Medulla oblongata (tissue), 1 donor: ENCODE measurements at regions not wholly inside any gene's neighbourhood (a gene's known extent, or its start where the extent isn't known, plus 50 kb on each side); places are given as distances from the start of the nearest gene placed in this dataset.

Experiments used
- DNase-seq: peaks from one replicate; pipeline ENCODE4 v3.0.0-alpha.2; 2015; ENCODE audit errors: extremely low spot score

DNA sequence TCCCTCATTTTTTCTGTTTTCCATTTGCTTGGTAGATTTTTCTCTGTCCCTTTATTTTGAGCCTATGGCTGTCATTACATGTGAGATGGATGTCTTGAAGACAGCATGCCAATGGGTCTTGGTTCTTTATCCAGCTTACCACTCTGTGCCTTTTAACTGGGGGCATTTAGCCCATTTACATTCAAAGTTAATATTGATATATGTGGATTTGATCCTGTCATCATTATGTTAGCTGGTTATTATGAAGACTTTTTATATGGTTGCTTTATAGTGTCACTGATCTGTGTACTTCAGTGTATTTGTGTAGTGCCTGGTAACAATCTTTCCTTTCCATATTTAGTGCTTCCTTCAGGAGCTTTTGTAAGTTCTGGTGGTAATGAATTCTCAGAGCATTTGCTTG is 89.3 kb upstream of the UNC5B start:
- no peak for DNase-seq

GRCh38 chr10:71124921-71125748 is 87.2 kb upstream of the UNC5B start:
- DNase-seq, result no peak

- no peak for DNase-seq
Observed at GRCh38 chr10:71125749-71126107, 86.6 kb upstream of the UNC5B start.

DNA sequence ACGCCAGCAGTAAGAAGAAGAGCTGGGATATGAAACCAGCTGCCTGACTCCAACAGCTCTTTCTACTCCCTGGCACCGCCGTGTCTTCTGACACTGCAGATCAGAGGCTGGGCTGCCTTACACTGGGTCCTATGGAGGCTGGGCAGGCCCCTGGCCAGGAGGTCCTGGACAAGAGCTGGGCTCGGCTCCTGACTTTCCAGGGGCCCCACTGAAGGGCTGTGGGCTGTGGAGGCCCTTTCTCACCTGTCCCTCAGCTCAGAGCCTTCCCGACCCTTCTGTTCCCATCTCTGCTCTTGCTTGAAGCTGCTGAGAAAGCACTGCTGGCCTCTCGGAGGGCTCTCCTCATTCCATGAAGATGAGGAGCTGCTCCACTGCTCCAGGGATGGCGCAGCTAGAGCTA is 85.9 kb upstream of the UNC5B start:
- no peak for DNase-seq

- no peak for DNase-seq
Observed at GRCh38 chr10:71127104-71127503, 85.3 kb upstream of the UNC5B start.

DNA sequence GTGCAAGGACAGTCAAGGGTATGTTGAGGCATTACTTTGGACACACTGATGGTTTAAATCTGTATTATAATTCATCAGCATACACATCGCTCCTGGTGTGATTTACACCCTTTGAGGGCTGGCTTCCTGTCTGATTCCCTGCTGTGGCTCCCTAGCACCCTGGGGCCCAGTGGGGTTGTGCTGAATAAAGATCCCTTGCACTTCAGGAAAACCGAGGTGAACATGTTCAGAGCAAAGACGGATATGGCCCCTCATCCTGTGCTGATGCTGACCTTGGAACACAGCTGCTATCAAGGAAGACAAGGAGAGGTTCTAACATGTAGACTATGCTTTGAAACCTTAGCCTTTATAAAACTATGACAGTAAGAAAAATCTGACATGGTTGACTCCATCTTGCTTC is 84.6 kb upstream of the UNC5B start:
- no peak for DNase-seq

- no peak for DNase-seq
Observed at GRCh38 chr10:71128311-71128980, 83.9 kb upstream of the UNC5B start.

- no peak for DNase-seq
Observed at GRCh38 chr10:71131096-71131495, 81.3 kb upstream of the UNC5B start.

- DNase-seq, result no peak
Observed at GRCh38 chr10:71131508-71132088, 80.8 kb upstream of the UNC5B start.

DNA sequence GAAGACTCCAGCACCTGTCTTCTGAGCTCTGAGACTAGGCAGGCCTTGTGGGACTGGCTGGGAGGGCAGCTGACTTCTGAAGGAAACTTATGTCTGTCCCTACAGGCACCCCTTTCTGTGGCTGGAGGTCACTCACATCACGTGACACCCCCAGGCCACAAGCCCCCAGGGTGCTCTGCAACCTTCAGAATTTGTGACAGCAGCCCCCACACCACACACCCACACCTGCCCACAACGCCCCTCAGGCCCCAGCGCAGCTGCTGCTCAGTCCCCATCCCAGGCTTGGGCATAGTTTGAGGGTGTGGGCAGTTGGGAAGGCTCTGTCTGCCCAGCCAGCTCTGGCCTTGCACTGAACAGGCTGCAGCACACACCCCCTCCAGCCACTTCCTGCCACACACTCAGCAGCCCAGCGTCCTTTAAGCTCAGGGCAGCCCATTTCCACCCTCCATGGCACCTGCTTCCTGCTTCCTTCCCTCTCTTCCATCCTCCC is 80.0 kb upstream of the UNC5B start:
- DNase-seq, result no peak

DNA sequence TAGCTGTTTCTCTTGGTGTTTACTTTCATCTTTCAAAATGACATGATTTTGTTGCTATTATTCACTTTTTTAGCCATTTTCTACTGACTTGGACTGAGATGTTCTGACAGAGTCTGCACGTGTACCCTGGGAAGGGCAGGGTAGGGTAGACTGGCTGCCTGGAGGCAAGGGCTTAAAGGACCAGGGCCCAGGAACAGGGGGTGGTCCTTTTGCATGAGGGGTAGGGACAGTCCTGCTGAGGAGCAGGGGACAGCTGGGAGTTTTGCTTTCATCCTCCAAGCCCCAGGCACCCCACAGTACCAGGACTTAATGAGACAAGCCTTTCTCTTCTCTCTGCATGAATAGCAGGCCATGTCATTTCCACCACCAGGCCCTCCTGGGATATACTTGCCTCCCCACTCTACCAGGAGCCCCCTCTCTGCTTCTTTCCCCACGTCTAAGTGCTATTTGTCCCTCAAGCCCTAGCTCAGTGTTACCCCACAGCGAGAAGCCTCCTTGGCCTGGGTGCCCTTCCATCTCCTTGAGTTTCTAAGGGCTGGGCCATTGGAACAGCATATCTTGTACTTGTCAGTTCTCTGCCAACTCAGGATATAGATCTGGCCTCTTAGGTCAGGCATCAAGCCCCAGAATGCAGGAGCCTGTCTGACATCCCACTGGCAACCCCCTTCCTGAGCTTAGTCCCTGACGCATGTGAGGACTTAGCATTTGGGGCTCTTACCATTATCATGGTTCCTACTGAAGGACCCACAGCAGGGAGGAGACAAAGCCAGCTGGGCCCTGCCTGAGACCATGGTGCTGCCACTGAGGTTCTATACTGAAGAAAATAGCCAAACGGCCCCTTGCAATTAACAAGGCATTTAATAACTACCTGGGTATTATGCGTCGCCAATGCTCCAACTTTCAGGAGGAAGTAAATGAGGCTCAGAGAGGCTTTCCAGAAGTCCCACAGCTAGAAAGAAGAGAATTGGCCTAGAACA is 78.4 kb upstream of the UNC5B start:
- DNase-seq, result no peak

DNA sequence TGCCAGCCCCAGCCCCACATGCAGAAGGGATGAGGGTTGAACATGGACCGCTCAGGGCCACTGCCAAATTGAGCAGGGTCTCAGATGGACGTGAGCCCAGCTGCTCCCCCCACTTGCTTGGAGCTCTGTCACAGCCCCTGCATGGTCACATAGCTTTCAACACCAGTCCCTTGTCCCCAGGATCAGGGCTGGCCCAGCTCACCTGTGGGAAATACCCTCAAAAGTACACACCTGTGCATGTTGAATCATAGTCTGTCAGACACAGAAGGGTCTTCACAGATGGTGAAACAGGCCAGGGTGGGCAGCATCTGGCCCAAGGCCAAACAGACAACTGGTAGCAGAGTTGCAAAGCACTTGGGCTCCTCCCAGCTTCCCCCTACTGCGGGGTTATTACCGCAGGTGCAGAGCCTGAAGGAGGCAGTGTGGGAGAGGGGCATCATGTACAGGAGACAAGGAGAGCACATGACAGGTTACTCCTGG is 77.6 kb upstream of the UNC5B start:
- no peak for DNase-seq

DNA sequence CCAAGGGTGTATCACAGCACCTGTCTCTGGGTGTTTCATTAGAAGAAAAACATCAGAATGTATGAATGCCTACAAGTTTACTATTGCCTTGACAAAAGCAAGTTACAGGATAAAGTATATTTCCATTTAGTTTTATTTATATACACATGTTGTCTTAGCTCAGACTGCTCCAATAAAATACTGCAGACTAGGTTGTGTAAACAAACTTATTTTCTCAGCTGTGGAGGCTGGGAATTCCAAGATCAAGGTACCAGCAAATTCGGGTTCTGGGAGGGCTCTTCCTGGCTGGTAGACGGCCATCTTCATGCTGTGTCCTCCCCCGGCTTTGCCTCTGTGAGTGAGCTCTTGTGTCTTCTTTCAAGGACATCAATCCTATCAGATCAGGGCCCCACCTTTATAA is 77.1 kb upstream of the UNC5B start:
- DNase-seq, result no peak

DNA sequence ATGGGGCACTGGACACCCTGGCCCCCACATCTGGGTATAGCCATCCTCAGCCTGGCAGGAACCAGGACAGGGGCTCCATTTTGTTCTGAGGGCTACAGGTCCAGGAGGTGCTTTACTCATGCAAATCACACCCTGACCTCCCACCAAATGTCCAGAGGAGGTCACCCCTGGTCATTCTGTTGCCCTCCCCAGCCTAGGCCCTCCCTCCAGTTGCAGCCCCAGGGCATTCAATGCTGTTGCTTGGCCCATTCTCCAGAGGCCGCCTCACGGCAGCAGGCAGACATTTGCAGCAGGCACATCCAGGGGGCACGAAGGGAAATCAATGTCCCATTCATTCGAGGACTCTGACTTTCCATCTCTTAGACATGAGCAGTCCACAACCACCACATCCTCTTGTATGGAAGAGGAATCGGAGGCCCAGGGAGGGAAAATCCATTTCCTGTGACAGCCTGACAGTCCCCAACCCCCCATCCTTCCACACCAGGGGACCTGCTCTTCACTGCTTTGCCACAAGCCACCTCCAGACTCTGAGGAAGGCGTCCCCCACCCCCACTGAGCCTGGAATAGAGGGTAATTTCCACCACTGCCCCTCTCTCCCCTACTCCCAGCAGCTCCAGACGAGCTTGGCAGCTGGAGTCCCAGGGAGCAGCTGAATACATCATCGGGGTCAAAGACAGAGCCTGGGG is 76.2 kb upstream of the UNC5B start:
- DNase-seq, result no peak

- DNase-seq, result no peak
Observed at GRCh38 chr10:71137701-71138100, 74.7 kb upstream of the UNC5B start.

- no peak for DNase-seq
Observed at GRCh38 chr10:71138166-71138830, 74.1 kb upstream of the UNC5B start.

DNA sequence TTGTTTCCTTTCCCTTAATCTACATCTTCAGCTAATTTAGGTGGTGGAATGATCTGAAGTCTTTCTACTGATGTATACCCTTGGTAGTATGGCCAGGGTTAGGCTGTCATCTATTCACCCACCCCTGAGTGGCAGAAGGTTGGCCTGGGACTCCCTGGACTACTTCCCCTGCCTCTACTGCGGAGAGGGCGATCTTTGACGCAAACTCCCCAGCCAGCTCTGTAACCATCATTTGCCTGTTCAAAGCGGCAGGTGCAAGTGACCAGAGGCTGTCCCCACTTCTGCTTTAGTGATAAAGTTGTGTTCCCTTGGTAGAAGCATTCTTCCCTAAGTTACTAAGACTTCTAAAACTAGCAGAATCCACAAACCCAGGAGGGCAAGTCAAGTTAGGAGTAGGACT is 70.8 kb upstream of the UNC5B start:
- DNase-seq, result no peak

DNA sequence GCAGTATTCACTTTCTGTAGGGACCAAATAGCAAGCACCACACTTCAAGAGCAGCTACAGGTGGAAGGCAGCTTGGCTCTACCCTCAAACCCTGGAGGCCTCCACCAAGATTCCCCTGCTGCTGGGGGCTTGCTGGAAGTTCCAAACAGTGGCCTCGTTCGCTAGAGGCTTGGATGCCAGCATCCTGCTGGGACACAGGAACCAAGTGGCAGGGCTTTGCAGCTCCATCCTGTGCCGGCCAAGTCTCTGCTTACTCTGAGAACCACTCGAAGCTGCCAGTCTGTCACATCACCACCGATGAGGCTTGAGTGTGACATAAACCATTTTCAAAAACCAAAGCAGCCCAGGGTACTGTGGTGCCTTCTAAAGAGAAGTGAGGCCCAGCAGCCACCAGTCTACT is 69.2 kb upstream of the UNC5B start:
- DNase-seq, result no peak

GRCh38 chr10:71143610-71144009 is 68.8 kb upstream of the UNC5B start:
- no peak for DNase-seq

DNA sequence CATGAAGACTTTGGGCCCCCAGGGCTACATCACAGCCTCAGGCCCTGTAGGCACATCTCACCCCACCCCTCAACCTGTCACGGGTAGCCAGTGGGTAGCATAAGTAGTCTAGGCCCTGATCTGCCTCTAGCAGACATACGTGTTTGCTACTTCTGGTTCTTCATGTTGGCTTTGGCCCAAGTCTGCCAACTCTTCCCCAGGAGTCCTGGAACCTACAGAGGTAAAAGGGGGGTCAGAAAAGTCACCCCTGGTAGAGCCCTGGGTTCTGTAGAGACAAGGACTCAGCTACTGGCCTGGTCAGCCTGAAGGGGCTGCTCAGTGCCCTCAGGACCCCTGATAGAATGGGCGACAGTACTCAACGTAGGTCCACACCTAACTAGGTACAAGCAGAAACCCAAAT is 67.5 kb upstream of the UNC5B start:
- DNase-seq, result no peak
